Omental fat pad (tissue), 3 donors: ENCODE measurements at regions not wholly inside any gene's neighbourhood (a gene's known extent, or its start where the extent isn't known, plus 50 kb on each side); places are given as distances from the start of the nearest gene placed in this dataset.

Experiments
- ATAC-seq: fragments of 150-250 bp; one replicate; pipeline ENCODE4 v1.9.1; 2016; ENCODE audit warnings: mild to moderate bottlenecking, moderate library complexity; ENCODE audit not compliant: low FRiP score
- DNase-seq: peaks from one replicate; pipeline ENCODE4 v3.0.0-alpha.2; 2019; ENCODE audit warnings: low spot score
- CTCF ChIP-seq, 3 donors: fragments of 450-650 bp; IDR thresholded peaks; one replicate each; pipeline ENCODE4 v1.5.1; 2016 to 2017; ENCODE audit warnings: antibody characterized with exemption in 3 of 3, mild to moderate bottlenecking in 3 of 3, moderate library complexity in 2 of 3

GRCh38 chr2:200013906-200014305 lies 58.5 kb downstream of the MAIP1 start:
- ATAC-seq (no peak), DNase-seq (no peak)
- no peak for TF ChIP-seq CTCF (IDR thresholded peaks at IDR 0.05)

GRCh38 chr2:200021449-200022114 lies 66.2 kb downstream of the MAIP1 start:
- ATAC-seq (no peak), DNase-seq (no peak)
- TF ChIP-seq CTCF (IDR thresholded peaks at IDR 0.05) = no peak

GRCh38 chr2:200022511-200022910 lies 67.1 kb downstream of the MAIP1 start:
- no peak for TF ChIP-seq CTCF (IDR thresholded peaks at IDR 0.05)
- DNase-seq (no peak), ATAC-seq (no peak)

GRCh38 chr2:200023570-200023969 lies 68.2 kb downstream of the MAIP1 start:
- ATAC-seq (no peak), DNase-seq (no peak)
- TF ChIP-seq CTCF (IDR thresholded peaks at IDR 0.05) = no peak

- TF ChIP-seq CTCF (IDR thresholded peaks at IDR 0.05) = no peak
- no peak for DNase-seq
- ATAC-seq = no peak
Observed at GRCh38 chr2:200025717-200026116, 70.3 kb downstream of the MAIP1 start.

- DNase-seq = no peak
- ATAC-seq = no peak
- no peak for TF ChIP-seq CTCF (IDR thresholded peaks at IDR 0.05)
Observed at GRCh38 chr2:200026332-200027230, 71.2 kb downstream of the MAIP1 start.
